Prostate gland (tissue), 2 donors: ENCODE measurements at regions not wholly inside any gene's neighbourhood (a gene's known extent, or its start where the extent isn't known, plus 50 kb on each side); places are given as distances from the start of the nearest gene placed in this dataset.

Source experiments
- POLR2A ChIP-seq: fragments of 450-650 bp; IDR thresholded peaks from one replicate; pipeline ENCODE4 v1.6.1; 2016; ENCODE audit warnings: antibody characterized with exemption, mild to moderate bottlenecking
- POLR2AphosphoS5 ChIP-seq: sonication (generic); formaldehyde crosslinking; IDR thresholded peaks from one replicate; pipeline ENCODE4 v1.6.1; 2017; ENCODE audit warnings: antibody characterized with exemption
- TF ChIP-seq, protein P1 (sequence below), 4 experiments: fragments of 200-600 bp in 2 of 4; fragments of 450-650 bp in 2 of 4; sonication (generic) in 2 of 4; IDR thresholded peaks; 1 replicate in 3 of 4; 2 replicates in 1 of 4; pipeline ENCODE4 v1.5.1; 2016 to 2019; ENCODE audit warnings: antibody characterized with exemption in 4 of 4, mild to moderate bottlenecking in 2 of 4, moderate library complexity in 2 of 4

DNA sequence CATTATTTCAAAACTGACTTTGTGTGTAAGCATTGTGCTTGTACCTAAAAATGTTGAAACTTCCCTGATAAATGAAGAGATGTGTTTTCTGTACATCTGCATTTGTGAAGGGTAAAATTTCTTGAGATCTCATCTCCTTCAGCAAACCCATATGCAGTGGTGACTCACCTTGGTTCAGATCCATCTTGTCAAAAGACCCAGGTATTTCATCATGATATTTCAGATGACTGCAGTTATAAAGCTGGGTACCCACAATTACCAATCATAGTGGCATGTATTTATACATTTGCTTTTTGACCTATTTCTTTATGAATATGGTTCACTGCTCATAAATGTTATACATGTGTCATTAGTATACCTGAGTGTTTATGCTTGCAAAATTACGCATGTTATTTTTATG, 1213.6 kb downstream of the GALC start:
- no peak for TF ChIP-seq POLR2A
- TF ChIP-seq, protein P1, sequence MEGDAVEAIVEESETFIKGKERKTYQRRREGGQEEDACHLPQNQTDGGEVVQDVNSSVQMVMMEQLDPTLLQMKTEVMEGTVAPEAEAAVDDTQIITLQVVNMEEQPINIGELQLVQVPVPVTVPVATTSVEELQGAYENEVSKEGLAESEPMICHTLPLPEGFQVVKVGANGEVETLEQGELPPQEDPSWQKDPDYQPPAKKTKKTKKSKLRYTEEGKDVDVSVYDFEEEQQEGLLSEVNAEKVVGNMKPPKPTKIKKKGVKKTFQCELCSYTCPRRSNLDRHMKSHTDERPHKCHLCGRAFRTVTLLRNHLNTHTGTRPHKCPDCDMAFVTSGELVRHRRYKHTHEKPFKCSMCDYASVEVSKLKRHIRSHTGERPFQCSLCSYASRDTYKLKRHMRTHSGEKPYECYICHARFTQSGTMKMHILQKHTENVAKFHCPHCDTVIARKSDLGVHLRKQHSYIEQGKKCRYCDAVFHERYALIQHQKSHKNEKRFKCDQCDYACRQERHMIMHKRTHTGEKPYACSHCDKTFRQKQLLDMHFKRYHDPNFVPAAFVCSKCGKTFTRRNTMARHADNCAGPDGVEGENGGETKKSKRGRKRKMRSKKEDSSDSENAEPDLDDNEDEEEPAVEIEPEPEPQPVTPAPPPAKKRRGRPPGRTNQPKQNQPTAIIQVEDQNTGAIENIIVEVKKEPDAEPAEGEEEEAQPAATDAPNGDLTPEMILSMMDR (IDR thresholded peaks at IDR 0.05): no peak
- no peak for TF ChIP-seq POLR2AphosphoS5
